Left renal cortex interstitium (tissue), 4 donors: ENCODE measurements at regions not wholly inside any gene's neighbourhood (a gene's known extent, or its start where the extent isn't known, plus 50 kb on each side); places are given as distances from the start of the nearest gene placed in this dataset.

Experiments
- DNase-seq, 4 donors: peaks; one replicate each; pipeline ENCODE4 v3.0.0-alpha.2; 2013; ENCODE audit warnings: low read depth in 4 of 4, low spot score in 2 of 4, missing footprints in 1 of 4

DNA sequence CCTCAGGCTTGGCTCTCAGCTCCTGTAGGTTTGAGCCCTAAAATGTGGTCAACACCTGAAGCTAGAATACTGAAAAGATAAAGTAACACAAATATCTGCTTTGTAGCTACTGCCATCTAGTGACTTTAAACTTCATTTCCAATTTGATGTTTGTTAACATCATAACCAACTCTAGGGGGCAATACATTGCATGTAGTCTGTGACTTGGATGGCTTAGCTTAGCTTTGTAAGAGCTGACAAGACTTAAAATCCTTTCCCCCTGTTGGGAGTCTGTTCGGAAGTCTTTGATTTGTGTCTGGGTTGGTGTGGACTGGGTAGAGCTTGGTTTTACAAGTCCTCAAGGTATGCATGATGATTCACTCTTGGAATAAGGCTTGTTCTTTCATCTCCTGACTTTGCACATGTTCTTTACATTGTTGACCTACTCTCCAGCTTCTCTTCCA, 51.7 kb downstream of the SCN11A start:
- DNase-seq = peak; percentile 26 to 56 (median 38)

DNA sequence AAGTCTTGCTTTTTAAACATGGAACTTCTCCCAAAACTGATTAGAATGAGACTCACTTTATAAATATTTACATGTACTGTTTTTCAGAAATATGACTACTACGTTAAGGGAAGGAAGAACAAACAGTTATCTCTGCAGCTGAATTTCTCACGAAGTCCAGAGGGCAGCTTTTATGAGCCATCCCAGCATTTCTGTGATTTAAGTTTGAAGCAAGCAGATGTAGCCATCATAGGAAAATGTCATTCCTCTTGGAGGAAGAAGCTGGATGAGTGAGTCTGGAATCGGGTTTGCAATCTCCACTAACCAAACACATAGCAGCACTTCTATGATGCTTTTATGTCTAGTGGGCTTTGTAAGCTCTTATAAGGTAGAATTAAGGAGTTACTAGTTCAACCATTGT, 53.7 kb downstream of the SCN11A start:
- no peak for DNase-seq

DNA sequence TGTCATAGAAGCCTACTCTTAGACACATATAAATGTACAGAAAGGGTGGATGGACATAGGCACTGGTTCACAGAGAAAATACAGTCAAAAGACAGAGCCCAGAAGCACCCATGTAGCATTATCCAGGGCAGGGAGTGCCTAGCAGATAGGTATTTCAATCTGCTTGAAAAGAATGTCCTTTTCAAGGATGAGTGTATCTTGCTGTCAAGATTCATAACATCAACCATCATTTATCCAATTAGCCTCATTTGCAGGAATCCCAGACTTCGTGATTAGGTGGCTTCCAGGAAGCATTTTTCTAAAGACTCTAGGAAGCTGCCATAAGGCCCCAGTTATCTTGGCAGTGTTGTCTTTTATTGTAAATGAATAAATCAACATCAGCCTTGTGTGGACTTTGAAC, 55.6 kb downstream of the SCN11A start:
- DNase-seq = no peak

DNA sequence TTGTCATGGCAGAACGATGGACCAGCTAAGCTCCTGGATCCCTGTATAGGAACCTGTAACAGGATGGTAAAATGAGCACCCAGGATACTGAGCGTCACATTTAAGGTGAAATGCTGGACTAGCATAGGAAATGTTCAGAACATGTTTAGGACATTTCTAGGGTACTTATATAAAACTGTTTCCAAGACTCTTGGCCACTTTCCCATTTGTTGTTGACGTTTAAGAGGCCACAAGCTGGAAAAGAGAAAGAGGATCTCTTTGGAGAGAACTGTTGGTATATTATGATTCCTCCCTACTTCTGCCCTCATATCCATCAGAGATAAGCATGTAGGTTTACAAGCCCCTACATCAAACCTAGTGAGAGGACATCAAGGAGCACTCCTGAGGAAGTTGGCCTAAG, 57.5 kb downstream of the SCN11A start:
- DNase-seq = no peak

DNA sequence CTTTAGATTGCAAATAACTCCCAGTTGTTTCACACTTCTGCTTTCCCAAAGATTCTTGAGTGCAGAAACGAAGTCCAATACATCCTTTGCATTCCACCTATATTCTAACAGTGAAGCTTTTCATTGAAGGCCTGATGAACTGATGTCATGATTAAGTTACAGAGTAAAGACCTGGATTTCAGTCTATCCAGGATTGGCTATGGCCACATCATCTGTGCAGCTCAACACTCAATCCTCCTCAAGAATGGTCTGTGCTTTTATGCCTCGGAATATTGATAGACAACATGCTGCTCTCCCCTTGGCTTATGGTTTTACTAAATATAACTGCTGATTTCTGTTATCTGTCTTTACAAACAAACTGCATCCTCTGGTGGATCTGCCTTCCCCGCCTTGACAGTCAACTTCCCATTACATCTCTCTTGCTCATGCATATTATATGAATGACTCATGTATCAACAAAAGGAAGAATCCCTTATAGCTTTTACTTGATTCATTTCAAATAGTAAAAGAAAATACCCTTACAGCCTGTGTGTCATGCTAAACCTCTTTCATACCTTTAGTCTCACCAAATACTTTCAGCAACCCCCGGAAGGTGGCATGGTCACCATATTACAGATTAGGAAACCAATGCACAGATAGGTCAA, 59.5 kb downstream of the SCN11A start:
- DNase-seq = no peak

DNA sequence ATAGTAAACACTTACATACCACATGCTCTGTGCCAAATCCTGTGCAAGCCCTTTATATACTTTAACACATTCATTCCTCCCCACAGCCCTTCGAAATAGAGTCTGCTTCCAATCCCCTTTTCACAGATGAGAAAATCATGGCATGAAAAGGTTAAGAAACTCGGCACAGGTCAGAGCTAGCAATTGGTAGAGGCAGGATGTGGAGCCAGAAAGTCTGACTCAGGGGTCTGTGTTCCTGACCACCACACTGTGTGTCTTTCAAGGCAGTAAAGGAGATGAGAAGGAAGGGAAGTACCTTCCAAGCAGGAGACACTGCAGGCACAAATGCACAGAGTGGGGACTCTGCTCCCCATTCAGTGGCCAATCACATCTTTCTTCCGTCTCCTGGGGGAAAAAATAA, 61.1 kb downstream of the SCN11A start:
- DNase-seq = no peak

DNA sequence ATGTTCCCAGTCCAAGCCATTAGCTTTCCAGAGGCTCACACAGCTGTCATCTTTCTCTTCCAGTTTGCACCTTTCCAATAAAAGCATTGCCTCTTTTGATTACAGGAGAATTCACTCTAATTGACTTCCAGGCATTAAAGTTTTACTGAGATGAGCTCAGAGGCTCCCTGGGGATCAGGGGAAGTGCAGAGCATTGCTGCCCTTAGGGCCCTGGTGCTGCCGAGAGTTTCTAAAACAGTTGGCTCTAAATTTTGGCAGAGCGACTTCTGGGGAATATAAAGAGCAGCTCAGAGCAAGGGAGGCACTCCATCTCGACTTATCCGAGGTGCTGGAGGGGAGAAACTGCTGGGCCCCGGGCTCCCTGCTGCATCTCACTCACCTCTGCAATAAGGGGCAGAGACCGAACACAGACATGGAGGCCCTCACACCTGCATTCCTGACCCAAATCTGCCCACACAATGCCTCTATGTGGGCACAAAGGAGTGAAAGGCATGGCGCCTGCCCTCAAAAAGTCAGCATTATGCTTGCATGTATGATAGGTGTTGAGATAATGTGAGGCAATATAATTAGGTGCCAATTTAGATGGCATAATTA, 61.7 kb downstream of the SCN11A start:
- DNase-seq = no peak

DNA sequence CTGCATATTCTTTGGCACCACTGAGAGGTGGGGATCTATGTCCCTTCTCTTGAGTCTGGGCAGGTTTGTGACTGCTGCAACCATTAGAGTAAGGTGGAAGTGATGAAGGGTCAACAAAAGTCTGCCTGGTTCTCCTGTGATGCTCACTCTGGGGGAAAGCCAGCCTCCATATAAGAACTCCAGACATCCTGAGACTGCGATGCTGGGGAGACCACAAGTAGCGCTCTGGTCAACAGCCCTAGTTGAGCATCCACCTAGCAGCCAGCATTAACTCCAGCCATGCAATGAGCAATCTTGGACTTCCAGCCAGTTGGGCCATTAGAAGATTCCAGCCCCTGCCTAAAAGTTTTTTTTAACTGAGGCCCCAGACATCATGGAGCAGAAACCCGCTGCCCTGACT, 62.8 kb downstream of the SCN11A start:
- no peak for DNase-seq

DNA sequence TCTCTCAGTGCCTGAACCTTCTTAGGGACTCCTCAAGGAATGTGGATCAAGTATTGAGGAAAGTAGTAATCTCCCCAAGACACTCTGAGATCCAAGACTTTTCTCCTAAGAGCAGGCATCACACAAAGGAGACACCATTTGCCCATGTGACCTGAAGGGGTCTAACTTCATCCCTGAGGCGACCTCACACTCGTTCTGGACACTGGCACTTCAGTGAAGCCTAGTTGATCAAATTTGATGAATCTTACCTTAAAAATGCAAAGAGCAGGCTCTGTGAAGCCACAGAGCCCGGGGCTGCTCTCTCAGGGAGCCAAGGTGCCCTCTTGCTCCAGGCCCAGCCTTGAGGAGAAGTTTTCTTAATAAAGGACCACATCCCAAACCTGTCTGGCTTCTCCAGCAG, 64.3 kb downstream of the SCN11A start:
- DNase-seq = no peak

DNA sequence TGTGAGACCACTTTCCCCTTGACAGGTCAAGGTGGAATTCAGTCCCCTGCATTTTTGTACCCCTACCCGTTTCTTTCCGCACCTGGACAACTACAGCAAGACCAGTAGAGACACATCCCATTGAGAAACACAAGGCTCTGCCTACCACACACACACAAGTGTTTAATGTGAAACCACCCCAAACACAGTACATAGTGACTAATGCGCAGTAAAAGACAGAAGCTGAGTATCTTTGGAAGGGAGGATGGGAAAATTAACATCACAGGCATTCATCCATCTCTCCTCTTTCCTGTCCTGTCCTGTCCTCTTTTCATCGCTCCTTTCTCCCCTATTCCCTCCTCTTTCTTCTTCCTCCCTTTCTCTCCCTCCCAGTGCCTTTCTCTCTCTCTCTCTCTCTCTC, 64.8 kb downstream of the SCN11A start:
- DNase-seq = no peak

DNA sequence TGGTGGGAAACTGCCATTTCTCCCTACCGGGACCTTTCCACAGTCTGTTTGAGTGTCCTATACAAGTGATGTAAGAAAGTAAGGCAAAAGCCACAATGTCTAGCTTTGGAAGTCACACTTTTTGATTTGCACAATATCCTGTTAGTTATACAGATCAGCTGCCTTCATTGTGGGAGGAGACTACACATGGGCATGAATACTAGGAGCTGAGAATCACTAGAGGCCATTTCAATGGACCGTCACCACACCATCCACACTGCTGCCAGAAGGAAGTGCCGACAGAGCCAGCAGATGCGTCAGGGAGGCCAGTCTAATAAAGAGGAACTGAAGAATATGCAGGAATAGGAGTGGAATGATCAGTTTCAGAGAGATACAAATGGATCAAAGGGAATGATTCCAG, 65.8 kb downstream of the SCN11A start:
- no peak for DNase-seq

DNA sequence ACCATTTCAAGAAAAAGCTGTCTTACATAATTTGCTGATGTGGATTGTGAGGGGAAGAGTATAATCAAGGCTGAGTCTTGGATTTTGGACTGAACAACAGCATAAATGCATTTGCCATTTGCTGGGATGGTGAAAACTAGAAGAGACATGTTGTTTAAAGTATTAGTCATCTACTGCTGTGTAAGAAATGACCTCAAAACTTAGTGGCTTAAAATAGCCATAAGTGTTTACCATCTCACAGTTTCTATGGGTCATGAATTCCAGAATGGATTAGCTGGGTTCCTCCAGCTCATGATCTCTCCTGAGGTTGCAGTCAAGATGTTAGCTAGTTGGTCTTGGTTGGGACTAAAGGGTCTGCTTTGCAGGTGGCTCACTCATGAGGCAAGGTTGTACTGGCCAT, 66.2 kb downstream of the SCN11A start:
- no peak for DNase-seq

DNA sequence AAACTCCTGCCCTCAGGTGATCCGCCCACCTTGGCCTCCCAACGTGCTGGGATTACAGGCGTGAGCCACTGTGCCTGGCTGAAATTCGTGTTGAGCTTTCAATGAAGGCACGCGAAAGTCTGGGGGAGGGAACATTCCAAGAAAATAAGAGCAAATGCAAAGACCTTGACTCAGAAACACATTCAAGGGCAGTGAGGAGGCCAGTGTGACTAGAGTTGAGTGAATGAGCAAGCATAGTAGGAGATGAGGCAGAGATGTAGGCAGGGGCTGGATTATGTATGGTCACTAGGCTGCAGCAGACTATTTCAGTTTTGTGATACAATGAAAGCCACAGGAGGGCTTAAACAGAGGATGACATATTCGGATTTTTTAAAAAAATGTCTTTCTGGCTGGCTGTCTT, 67.0 kb downstream of the SCN11A start:
- no peak for DNase-seq

DNA sequence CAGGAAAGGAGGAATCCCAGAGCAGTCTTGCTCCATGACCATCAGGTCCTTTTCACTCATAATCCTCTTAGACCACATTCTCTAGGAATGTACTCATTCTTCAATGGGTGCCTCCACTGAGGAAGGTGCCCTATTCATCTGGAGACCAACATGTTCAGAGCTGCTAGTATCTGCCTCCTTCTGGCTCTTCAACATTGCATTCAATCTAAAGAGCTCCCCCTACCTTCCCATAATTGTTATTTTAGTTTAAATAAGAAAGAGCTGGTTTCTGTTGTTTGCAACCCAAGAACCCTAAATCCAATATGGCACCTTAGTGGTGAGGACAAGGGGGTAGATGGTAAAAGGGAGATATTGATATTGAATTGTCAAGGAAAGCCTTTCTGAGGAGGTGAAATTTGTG, 67.6 kb downstream of the SCN11A start:
- no peak for DNase-seq

DNA sequence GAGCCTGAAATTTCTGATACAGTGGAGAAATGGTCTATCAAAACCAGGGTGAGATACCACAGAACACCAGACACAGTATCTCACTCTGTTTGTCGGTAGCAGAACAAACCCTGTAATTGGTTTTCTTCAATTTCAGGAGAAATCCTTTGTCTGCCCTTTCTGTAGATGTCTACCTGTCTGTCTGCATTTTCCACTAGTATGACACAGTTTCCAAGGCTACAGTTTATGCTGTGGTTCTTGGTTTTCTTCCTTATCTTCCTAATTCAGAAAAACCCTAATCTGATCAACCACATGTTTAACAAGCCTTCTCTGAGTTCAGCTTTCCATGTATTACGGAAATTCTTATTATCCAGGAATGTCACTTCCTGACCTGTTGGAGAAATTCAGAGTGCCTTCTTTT, 70.8 kb downstream of the SCN11A start:
- DNase-seq = no peak

DNA sequence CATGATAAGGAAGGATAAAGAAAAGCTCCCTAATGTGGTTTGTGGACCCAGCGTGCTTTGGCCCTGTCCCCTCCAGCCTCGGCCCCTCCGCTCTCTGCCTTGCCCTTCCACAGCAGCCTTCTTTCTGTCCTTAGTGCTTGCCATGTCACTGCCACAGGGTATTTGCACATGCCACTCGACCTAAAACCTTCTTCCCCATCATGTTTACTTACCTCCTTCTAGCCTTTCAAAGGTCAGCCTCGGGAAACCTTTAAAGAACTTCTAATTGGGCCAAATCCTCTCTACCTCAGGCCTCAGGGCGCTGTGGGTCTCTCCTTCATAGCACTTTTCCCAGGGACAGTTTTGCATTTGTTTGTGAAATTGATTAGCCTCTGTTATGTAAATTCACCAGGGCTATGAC, 73.0 kb downstream of the SCN11A start:
- DNase-seq = no peak

DNA sequence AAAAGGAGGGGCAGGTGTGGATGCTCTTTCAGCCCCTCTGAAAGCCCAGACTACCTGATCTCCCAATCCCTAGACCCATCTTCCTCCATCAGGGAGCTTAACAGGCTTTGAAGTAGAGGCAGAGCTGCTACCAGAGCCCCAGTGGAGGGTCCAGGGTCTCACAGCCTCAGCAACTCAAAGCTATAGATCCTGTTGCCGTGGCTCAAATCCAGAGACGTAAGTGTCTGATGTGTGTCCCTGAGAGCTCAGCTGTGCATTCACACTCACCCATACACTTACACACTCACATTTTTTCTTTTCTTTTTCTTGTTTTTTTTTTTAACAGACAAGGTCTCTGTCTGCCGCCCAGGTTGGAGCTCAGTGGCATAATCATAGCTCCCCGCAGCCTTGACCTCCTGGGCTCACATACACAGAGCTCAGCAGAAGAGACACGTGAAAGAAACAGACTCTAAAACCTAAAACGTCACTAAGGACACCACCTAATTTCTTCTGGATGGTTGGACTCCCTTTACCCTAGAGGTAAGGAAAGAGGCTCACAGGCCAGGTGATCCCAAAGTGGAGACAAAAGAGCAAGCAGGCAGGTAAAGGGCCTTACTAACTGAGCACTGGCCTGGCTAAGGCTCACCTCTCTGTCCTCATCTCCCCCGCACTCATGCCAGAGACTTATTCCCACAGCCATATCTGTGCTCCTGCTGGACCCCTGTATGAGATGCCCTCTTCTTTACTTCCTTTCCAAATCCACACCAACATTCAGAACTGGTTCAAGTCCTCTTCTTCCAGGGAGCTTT, 80.7 kb downstream of the SCN11A start:
- DNase-seq = no peak

DNA sequence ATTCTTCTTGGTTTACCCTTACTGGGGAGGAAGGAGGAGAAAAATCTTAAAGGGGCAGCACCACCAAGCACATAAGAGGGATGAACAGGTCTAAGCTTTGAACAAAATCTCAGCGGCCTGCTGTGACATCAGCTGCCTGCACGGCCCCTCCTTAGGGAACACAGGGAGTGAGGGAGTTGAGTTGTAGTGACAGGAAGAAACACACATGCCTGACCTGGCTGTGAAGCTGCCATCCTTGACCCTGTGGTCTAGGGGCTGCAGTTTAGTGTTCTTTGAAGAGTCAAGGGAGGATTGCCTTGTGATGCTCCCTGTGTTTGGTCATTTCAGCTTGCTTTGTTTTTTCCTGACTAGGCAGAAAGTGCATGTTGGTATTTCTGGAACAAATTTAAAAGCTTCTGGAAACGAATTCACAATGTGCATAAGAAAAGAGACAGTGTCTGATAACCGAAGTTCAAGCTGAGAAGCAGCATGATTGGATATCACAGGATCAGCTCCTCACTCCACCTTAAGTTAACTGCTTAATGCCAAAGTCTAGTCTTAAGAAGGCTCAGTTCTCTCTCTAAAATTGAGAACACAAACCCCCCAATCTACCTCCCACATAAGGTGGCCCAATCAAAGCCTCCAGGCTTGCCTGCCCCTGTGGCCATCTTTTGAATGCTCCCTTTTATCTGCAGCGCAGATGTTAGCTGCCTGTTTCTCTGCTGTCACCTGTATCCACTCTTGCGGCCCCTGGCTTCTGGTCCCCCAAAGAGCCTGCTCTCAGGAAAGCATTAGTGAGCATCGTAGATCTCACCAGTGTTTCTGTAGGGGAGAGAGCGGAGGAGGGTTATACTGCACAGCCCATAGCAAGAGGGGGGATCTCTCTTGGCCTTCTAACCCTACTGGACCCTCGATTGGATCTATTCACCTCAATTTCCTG, 82.2 kb downstream of the SCN11A start:
- DNase-seq = peak in 3 of 4 donors; percentile 1 to 9 (median 4)

DNA sequence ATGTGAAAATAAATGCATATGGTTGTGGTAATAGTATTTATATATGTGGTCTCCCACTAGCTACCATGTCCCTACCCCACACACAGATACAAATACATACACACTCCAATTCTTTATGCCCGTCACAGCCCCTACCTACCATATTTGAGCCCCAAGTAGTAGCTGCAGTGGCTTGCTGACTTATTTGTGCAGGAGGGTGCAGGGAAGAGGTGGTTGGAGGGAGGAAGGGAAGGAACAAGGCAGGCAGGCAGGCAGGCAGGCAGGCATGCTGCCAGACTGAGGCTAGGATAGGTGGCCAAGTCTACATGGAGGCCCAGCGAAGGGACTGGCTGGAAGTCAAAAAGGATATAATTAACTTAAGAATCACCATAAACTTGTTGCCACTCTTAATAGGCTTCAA, 82.9 kb downstream of the SCN11A start:
- DNase-seq = no peak

DNA sequence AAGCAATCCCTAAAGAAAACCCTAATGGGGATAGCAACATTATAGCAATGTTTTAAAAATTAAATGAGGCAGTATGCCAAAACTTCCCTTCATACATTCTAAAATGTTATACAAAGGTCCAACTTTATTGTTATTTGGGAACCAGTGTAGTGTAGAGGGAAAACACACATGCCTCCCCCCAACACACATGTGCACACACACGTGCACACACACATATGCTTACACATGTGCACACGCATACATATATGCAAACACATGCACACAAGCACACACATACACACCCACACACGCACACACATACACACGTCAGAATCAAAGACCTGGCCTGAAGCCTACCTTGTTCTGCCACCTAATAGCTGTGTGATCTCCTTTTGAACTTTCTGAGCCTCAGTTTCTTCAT, 83.3 kb downstream of the SCN11A start:
- DNase-seq = no peak

DNA sequence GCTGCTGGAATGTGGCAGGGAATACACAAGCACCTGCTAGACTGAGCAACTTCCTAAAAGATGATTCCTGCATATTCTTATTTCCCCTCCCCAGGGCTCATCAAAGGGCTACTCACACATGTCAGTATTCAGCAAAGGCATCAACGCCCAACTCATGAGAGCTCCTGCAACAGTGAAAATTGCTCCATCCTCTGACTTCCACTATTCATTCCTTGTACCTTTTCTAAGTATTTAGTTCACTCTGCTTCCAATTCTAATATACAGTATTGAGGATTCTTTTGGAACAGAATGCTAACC, 84.1 kb downstream of the SCN11A start:
- no peak for DNase-seq
